ENCODE measurements at regions not wholly inside any gene's neighbourhood (a gene's known extent, or its start where the extent isn't known, plus 50 kb on each side); places are given as distances from the start of the nearest gene placed in this dataset.

DNA sequence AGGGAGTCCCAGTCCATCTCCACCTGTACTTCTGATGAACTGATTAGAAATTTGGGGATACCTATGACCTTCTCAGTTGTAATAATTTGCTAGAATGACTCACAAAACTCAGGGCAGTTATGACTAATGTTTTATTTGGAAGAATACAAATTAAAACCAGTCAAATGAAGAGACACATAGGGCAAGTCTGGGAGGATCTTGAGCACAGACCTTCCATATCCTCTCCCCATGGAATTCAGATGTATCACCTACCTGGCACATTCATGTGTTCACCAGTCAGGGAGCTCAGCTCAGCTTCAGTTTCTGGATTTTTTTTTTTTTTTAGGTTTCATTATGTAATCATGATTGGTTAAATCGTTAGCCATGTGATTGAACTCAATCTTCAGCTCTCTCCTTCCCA is 247.7 kb downstream of the VGLL3 start:
- no peaks in the 10 kb centered on the region for H3K9me3 ChIP-seq (ENCODE audit: control insufficient read depth in 2 of 2, low read length in 2 of 2)
- Mint-ChIP-seq H3K36me3 (no peaks in the 10 kb centered on the region), H3K4me3 (no peak overlapping the region), H3K27ac (no peak overlapping the region), H3K27me3 (no peaks in the 10 kb centered on the region), H3K4me1 (no peaks in the 10 kb centered on the region), H3K9me3 (peaks cover 0 to 8% (median 5%) of the 10 kb centered on the region in 7 donors)
- no peaks in the 10 kb centered on the region for H3K4me1 ChIP-seq (ENCODE audit: control insufficient read depth, insufficient read depth, low read length, poor library complexity, severe bottlenecking)
- H3K4me3 ChIP-seq (ENCODE audit: low read depth, low read length) = no peak overlapping the region
- no peak overlapping the region for H3K27ac ChIP-seq (ENCODE audit: insufficient read depth, low read length, poor library complexity, severe bottlenecking)
- ATAC-seq (ENCODE audit: low read depth in 2 of 2) (no peak), DNase-seq (no peak)
- H3K36me3 ChIP-seq (ENCODE audit: control insufficient read depth, insufficient read depth, low read length) = no peaks in the 10 kb centered on the region
- H3K27me3 ChIP-seq (ENCODE audit: control insufficient read depth, insufficient read depth, low read length) = no peaks in the 10 kb centered on the region

DNA sequence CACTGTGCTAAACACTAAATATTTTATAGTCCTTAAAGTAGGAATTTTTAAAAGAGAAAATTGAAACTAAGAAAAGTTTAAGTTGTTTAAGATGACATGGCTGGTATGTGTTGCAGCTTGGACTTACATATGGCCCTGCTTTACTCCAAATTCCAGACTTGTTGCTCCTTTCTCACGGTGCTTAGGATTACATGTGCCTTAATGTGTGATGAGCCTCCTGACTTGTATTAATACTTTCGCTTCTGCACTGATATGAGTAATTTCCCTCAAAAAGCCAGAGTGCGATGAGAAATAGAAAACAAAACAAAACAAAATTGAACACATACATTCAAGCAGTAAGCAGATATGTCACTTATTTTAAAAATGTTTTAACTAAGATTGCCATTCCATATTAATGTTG is 250.2 kb downstream of the VGLL3 start:
- DNase-seq (no peak), ATAC-seq (ENCODE audit: low read depth in 2 of 2) (no peak)
- Histone ChIP-seq H3K27ac (ENCODE audit: insufficient read depth, low read length, poor library complexity, severe bottlenecking) (no peak overlapping the region), H3K9me3 (ENCODE audit: control insufficient read depth in 2 of 2, low read length in 2 of 2) (no peaks in the 10 kb centered on the region), H3K4me3 (ENCODE audit: low read depth, low read length) (no peak overlapping the region), H3K4me1 (ENCODE audit: control insufficient read depth, insufficient read depth, low read length, poor library complexity, severe bottlenecking) (no peaks in the 10 kb centered on the region), H3K36me3 (ENCODE audit: control insufficient read depth, insufficient read depth, low read length) (no peaks in the 10 kb centered on the region), H3K27me3 (ENCODE audit: control insufficient read depth, insufficient read depth, low read length) (no peaks in the 10 kb centered on the region)
- H3K27ac Mint-ChIP-seq = no peak overlapping the region
- H3K9me3 Mint-ChIP-seq = peaks cover 0 to 5% (median 3%) of the 10 kb centered on the region in 7 donors
- no peaks in the 10 kb centered on the region for H3K4me1 Mint-ChIP-seq
- H3K27me3 Mint-ChIP-seq = no peaks in the 10 kb centered on the region
- no peak overlapping the region for H3K4me3 Mint-ChIP-seq
- no peaks in the 10 kb centered on the region for H3K36me3 Mint-ChIP-seq

GRCh38 chr3:86739244-86739643 is 251.7 kb downstream of the VGLL3 start:
- H3K4me3 Mint-ChIP-seq = no peak overlapping the region

GRCh38 chr3:86738684-86739083 is 252.3 kb downstream of the VGLL3 start:
- Mint-ChIP-seq H3K27me3 (no peaks in the 10 kb centered on the region), H3K36me3 (no peaks in the 10 kb centered on the region)

More at GRCh38 chr3:86739244-86739643, 251.7 kb downstream of the VGLL3 start:
- no peak overlapping the region for H3K27ac ChIP-seq (ENCODE audit: insufficient read depth, low read length, poor library complexity, severe bottlenecking)
- no peaks in the 10 kb centered on the region for H3K9me3 ChIP-seq (ENCODE audit: control insufficient read depth in 2 of 2, low read length in 2 of 2)
- DNase-seq = no peak
- H3K27ac Mint-ChIP-seq = no peak overlapping the region
- H3K9me3 Mint-ChIP-seq = peaks cover 0 to 8% (median 5%) of the 10 kb centered on the region in 7 donors
- H3K4me1 ChIP-seq (ENCODE audit: control insufficient read depth, insufficient read depth, low read length, poor library complexity, severe bottlenecking) = no peaks in the 10 kb centered on the region
- no peak for ATAC-seq (ENCODE audit: low read depth in 2 of 2)
- H3K4me1 Mint-ChIP-seq = no peaks in the 10 kb centered on the region
- H3K36me3 ChIP-seq (ENCODE audit: control insufficient read depth, insufficient read depth, low read length) = no peaks in the 10 kb centered on the region
- no peaks in the 10 kb centered on the region for H3K36me3 Mint-ChIP-seq
- no peaks in the 10 kb centered on the region for H3K27me3 Mint-ChIP-seq
- H3K27me3 ChIP-seq (ENCODE audit: control insufficient read depth, insufficient read depth, low read length) = no peaks in the 10 kb centered on the region
- no peak overlapping the region for H3K4me3 ChIP-seq (ENCODE audit: low read depth, low read length)

DNA sequence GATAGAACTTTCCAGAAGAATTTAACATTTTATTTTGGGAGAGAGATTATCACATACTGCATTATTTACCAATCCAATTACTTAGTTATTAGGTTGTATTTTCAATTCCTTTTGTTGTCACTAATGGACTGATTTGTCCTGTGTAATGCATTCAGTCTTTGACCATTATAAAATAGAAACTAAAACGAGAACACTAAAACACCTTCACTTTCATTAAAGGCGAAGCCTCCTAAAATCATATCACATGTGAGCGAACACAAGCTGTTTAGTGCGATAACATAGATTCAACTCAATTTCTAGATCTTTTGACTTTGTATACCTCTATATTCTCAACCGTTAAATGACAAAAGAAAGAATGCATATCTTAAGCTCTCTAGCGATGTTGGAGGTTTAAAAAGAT is 253.4 kb downstream of the VGLL3 start:
- DNase-seq (no peak), ATAC-seq (ENCODE audit: low read depth in 2 of 2) (no peak)
- Mint-ChIP-seq H3K36me3 (no peaks in the 10 kb centered on the region), H3K4me1 (no peaks in the 10 kb centered on the region), H3K27me3 (no peaks in the 10 kb centered on the region), H3K27ac (no peak overlapping the region), H3K9me3 (peaks cover 0 to 12% (median 4%) of the 10 kb centered on the region in 7 donors), H3K4me3 (no peak overlapping the region)
- H3K27me3 ChIP-seq (ENCODE audit: control insufficient read depth, insufficient read depth, low read length) = no peaks in the 10 kb centered on the region
- no peaks in the 10 kb centered on the region for H3K36me3 ChIP-seq (ENCODE audit: control insufficient read depth, insufficient read depth, low read length)
- H3K4me3 ChIP-seq (ENCODE audit: low read depth, low read length) = no peak overlapping the region
- H3K4me1 ChIP-seq (ENCODE audit: control insufficient read depth, insufficient read depth, low read length, poor library complexity, severe bottlenecking) = no peaks in the 10 kb centered on the region
- no peak overlapping the region for H3K27ac ChIP-seq (ENCODE audit: insufficient read depth, low read length, poor library complexity, severe bottlenecking)
- no peaks in the 10 kb centered on the region for H3K9me3 ChIP-seq (ENCODE audit: control insufficient read depth in 2 of 2, low read length in 2 of 2)

More at GRCh38 chr3:86738684-86739083, 252.3 kb downstream of the VGLL3 start:
- Histone ChIP-seq H3K4me1 (ENCODE audit: control insufficient read depth, insufficient read depth, low read length, poor library complexity, severe bottlenecking) (no peaks in the 10 kb centered on the region), H3K9me3 (ENCODE audit: control insufficient read depth in 2 of 2, low read length in 2 of 2) (no peaks in the 10 kb centered on the region), H3K27ac (ENCODE audit: insufficient read depth, low read length, poor library complexity, severe bottlenecking) (no peak overlapping the region), H3K36me3 (ENCODE audit: control insufficient read depth, insufficient read depth, low read length) (no peaks in the 10 kb centered on the region), H3K4me3 (ENCODE audit: low read depth, low read length) (no peak overlapping the region), H3K27me3 (ENCODE audit: control insufficient read depth, insufficient read depth, low read length) (no peaks in the 10 kb centered on the region)
- ATAC-seq (ENCODE audit: low read depth in 2 of 2) (no peak), DNase-seq (no peak)
- H3K9me3 Mint-ChIP-seq = peaks cover 0 to 10% (median 6%) of the 10 kb centered on the region in 7 donors
- no peak overlapping the region for H3K4me3 Mint-ChIP-seq
- H3K27ac Mint-ChIP-seq = no peak overlapping the region
- no peaks in the 10 kb centered on the region for H3K4me1 Mint-ChIP-seq

DNA sequence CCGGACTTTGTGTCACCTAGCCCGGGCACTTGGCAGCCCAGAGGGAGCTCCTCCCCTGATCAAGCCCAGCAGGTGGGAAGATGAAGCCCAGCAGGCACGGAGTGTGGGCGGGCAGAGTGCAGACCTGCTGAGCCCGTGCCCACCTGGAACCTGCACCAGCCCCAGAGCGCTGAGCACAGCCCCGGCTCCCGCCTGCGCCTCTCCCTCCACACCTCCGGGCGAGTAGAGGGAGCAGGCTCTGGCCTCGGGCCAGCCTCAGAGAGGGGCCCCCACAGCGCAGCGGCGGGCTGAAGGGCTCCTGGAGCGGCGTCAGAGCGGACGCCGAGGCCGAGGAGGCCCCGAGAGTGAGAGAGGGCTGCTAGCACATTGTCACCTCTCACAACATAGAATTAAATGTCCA is 257.7 kb downstream of the VGLL3 start:
- ATAC-seq (ENCODE audit: low read depth in 2 of 2) (no peak), DNase-seq (no peak)
- Histone ChIP-seq H3K27me3 (ENCODE audit: control insufficient read depth, insufficient read depth, low read length) (no peaks in the 10 kb centered on the region), H3K9me3 (ENCODE audit: control insufficient read depth in 2 of 2, low read length in 2 of 2) (no peaks in the 10 kb centered on the region), H3K27ac (ENCODE audit: insufficient read depth, low read length, poor library complexity, severe bottlenecking) (no peak overlapping the region), H3K4me3 (ENCODE audit: low read depth, low read length) (no peak overlapping the region), H3K4me1 (ENCODE audit: control insufficient read depth, insufficient read depth, low read length, poor library complexity, severe bottlenecking) (no peaks in the 10 kb centered on the region), H3K36me3 (ENCODE audit: control insufficient read depth, insufficient read depth, low read length) (no peaks in the 10 kb centered on the region)
- Mint-ChIP-seq H3K4me3 (no peak overlapping the region), H3K36me3 (no peaks in the 10 kb centered on the region), H3K9me3 (peaks cover 0 to 23% (median 3%) of the 10 kb centered on the region in 7 donors), H3K4me1 (no peaks in the 10 kb centered on the region), H3K27me3 (no peaks in the 10 kb centered on the region), H3K27ac (no peak overlapping the region)

- no peak overlapping the region for H3K27ac ChIP-seq (ENCODE audit: insufficient read depth, low read length, poor library complexity, severe bottlenecking)
- no peak overlapping the region for H3K4me3 Mint-ChIP-seq
- H3K36me3 Mint-ChIP-seq = no peaks in the 10 kb centered on the region
- no peak overlapping the region for H3K4me3 ChIP-seq (ENCODE audit: low read depth, low read length)
- H3K9me3 ChIP-seq (ENCODE audit: control insufficient read depth in 2 of 2, low read length in 2 of 2) = peaks cover 0 to 2% of the 10 kb centered on the region in 2 experiments
- no peaks in the 10 kb centered on the region for H3K27me3 ChIP-seq (ENCODE audit: control insufficient read depth, insufficient read depth, low read length)
- no peaks in the 10 kb centered on the region for H3K27me3 Mint-ChIP-seq
- ATAC-seq (ENCODE audit: low read depth in 2 of 2) (no peak), DNase-seq (no peak)
- H3K4me1 ChIP-seq (ENCODE audit: control insufficient read depth, insufficient read depth, low read length, poor library complexity, severe bottlenecking) = no peaks in the 10 kb centered on the region
- H3K27ac Mint-ChIP-seq = no peak overlapping the region
- peaks cover 0 to 24% (median 3%) of the 10 kb centered on the region in 7 donors for H3K9me3 Mint-ChIP-seq
- H3K36me3 ChIP-seq (ENCODE audit: control insufficient read depth, insufficient read depth, low read length) = no peaks in the 10 kb centered on the region
- H3K4me1 Mint-ChIP-seq = no peaks in the 10 kb centered on the region
Observed at GRCh38 chr3:86731501-86731901, 259.4 kb downstream of the VGLL3 start.

DNA sequence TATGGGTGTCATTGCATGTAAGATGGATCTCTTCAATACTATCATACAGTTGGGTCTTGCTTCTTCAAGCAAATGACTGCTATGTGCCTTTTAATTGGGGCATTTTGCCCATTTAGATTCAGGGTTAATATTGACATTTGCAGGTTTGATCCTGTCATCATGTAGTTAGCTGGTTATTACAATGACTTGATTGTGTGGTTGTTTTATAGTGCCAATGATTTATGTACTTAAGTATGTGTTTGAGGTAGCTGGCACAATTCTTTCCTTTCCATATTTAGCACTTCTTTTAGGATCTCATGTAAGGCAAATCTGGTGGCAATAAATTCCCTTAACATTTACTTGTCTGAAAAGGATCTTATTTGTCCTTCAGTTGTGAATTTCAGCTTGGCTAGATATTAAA is 267.5 kb downstream of the VGLL3 start:
- no peak overlapping the region for H3K27ac Mint-ChIP-seq

More for the DNA sequence above, 267.5 kb downstream of the VGLL3 start:
- DNase-seq (no peak), ATAC-seq (ENCODE audit: low read depth in 2 of 2) (no peak)
- Mint-ChIP-seq H3K4me1 (no peaks in the 10 kb centered on the region), H3K4me3 (no peak overlapping the region), H3K36me3 (no peaks in the 10 kb centered on the region), H3K9me3 (peaks cover 0 to 15% (median 6%) of the 10 kb centered on the region in 7 donors), H3K27me3 (no peaks in the 10 kb centered on the region)
- Histone ChIP-seq H3K4me1 (ENCODE audit: control insufficient read depth, insufficient read depth, low read length, poor library complexity, severe bottlenecking) (no peaks in the 10 kb centered on the region), H3K36me3 (ENCODE audit: control insufficient read depth, insufficient read depth, low read length) (no peaks in the 10 kb centered on the region), H3K27ac (ENCODE audit: insufficient read depth, low read length, poor library complexity, severe bottlenecking) (no peak overlapping the region), H3K9me3 (ENCODE audit: control insufficient read depth in 2 of 2, low read length in 2 of 2) (peaks cover 0 to 2% of the 10 kb centered on the region in 2 experiments), H3K27me3 (ENCODE audit: control insufficient read depth, insufficient read depth, low read length) (no peaks in the 10 kb centered on the region), H3K4me3 (ENCODE audit: low read depth, low read length) (no peak overlapping the region)

Measured in CD4-positive, CD25-positive, alpha-beta regulatory T cell (primary cell).